ENCODE measurements at regions not wholly inside any gene's neighbourhood (a gene's known extent, or its start where the extent isn't known, plus 50 kb on each side); places are given as distances from the start of the nearest gene placed in this dataset.

DNA sequence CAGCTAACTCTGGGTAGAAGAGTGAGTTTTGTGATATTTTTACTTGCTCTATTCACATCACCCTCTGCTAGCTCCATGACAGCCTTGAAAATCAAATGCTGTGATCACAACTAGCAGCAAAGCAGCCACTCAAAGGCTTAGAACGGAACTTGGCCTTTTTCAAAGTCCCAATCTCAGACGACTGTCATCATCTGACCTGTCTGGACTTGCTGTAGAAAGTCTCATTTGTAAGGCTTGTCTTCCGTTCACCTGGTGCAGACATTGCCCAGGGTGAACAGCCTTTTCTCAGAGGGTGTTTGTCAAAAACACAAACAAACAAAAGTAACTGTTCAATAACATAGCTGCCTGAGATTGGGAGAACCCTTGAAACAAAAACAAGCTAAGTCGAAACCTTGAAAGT, 458.9 kb upstream of the ADARB2 start:
- no peak for TF ChIP-seq EZH2 (IDR thresholded peaks at IDR 0.05; ENCODE audit: borderline replicate concordance, low read depth, low read length, severe bottlenecking)
- TF ChIP-seq, protein P1, sequence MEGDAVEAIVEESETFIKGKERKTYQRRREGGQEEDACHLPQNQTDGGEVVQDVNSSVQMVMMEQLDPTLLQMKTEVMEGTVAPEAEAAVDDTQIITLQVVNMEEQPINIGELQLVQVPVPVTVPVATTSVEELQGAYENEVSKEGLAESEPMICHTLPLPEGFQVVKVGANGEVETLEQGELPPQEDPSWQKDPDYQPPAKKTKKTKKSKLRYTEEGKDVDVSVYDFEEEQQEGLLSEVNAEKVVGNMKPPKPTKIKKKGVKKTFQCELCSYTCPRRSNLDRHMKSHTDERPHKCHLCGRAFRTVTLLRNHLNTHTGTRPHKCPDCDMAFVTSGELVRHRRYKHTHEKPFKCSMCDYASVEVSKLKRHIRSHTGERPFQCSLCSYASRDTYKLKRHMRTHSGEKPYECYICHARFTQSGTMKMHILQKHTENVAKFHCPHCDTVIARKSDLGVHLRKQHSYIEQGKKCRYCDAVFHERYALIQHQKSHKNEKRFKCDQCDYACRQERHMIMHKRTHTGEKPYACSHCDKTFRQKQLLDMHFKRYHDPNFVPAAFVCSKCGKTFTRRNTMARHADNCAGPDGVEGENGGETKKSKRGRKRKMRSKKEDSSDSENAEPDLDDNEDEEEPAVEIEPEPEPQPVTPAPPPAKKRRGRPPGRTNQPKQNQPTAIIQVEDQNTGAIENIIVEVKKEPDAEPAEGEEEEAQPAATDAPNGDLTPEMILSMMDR (IDR thresholded peaks at IDR 0.05; ENCODE audit: borderline replicate concordance, extremely low read depth, low read length, poor library complexity, severe bottlenecking): no peak

Data from DND-41 (cell line).